Ascending aorta (tissue), 2 donors: ENCODE measurements at regions not wholly inside any gene's neighbourhood (a gene's known extent, or its start where the extent isn't known, plus 50 kb on each side); places are given as distances from the start of the nearest gene placed in this dataset.

ENCODE experiments used
- DNase-seq, 2 donors: peaks; one replicate each; pipeline ENCODE4 v3.0.0-alpha.2; 2019; ENCODE audit warnings: low spot score in 2 of 2
- H3K27ac ChIP-seq, 2 donors: fragments of 200-600 bp; sonication (generic); one replicate each; pipeline ENCODE4 v1.5.1; 2016 to 2017; ENCODE audit warnings: mild to moderate bottlenecking in 1 of 2
- H3K27me3 ChIP-seq: fragments of 200-600 bp; sonication (generic); one replicate; pipeline ENCODE4 v1.5.1; 2017
- H3K36me3 ChIP-seq, 2 donors: fragments of 200-600 bp; sonication (generic); one replicate each; pipeline ENCODE4 v1.5.1; 2016
- H3K4me1 ChIP-seq, 2 donors: fragments of 200-600 bp; sonication (generic); one replicate each; pipeline ENCODE4 v1.5.1; 2016 to 2017; ENCODE audit warnings: mild to moderate bottlenecking in 1 of 2
- H3K4me3 ChIP-seq, 2 donors: fragments of 200-600 bp; sonication (generic); one replicate each; pipeline ENCODE4 v1.5.1; 2016 to 2017; ENCODE audit warnings: mild to moderate bottlenecking in 1 of 2
- H3K9me3 ChIP-seq, 2 donors: fragments of 200-600 bp; sonication (generic); one replicate each; pipeline ENCODE4 v1.5.1; 2016
- intact Hi-C: fragments of 100-400 bp; cut with DNase I; formaldehyde crosslinking; loops from one replicate; pipeline ENCODE4 v1.15.1; 2023
- TF ChIP-seq, protein P1 (sequence below), 3 experiments: fragments of 200-600 bp in 2 of 3; fragments of 450-650 bp in 1 of 3; sonication (generic) in 2 of 3; IDR thresholded peaks; one replicate each; pipeline ENCODE4 v1.5.1; 2016 to 2019; ENCODE audit warnings: antibody characterized with exemption in 3 of 3, mild to moderate bottlenecking in 1 of 3, moderate library complexity in 1 of 3

DNA sequence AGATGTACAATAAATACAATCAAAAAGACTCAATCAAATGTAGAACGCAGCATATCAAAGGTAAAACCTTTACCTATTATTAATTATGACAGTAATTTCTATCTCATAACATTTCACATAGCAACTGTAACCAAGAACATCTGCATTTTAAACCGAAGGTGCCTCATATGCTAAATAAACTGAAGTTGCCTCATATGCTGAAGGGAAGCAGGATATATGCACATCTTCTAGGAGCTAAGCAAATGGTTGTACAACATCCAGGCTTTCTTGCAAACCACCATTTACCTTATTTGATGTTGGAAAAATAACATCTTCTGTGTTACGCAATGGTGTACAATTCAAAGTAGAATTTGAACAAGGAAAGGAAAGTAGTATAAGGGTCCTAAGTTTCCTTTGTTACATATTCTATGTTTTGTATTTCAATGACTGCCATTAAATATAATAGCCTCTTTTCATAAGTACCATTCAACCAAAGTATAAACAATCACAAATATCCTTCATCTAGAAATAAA, 145.9 kb downstream of the SATB1 start:
- H3K36me3 ChIP-seq, result no peaks in the 10 kb centered on the region
- TF ChIP-seq, protein P1, sequence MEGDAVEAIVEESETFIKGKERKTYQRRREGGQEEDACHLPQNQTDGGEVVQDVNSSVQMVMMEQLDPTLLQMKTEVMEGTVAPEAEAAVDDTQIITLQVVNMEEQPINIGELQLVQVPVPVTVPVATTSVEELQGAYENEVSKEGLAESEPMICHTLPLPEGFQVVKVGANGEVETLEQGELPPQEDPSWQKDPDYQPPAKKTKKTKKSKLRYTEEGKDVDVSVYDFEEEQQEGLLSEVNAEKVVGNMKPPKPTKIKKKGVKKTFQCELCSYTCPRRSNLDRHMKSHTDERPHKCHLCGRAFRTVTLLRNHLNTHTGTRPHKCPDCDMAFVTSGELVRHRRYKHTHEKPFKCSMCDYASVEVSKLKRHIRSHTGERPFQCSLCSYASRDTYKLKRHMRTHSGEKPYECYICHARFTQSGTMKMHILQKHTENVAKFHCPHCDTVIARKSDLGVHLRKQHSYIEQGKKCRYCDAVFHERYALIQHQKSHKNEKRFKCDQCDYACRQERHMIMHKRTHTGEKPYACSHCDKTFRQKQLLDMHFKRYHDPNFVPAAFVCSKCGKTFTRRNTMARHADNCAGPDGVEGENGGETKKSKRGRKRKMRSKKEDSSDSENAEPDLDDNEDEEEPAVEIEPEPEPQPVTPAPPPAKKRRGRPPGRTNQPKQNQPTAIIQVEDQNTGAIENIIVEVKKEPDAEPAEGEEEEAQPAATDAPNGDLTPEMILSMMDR (IDR thresholded peaks at IDR 0.05), result no peak
- no peak overlapping the region for H3K27ac ChIP-seq
- H3K9me3 ChIP-seq, result no peaks in the 10 kb centered on the region
- DNase-seq, result no peak
- no peaks in the 10 kb centered on the region for H3K4me1 ChIP-seq
- intact Hi-C loops, result no loop called here
- H3K4me3 ChIP-seq, result no peak overlapping the region
- H3K27me3 ChIP-seq, result no peaks in the 10 kb centered on the region

DNA sequence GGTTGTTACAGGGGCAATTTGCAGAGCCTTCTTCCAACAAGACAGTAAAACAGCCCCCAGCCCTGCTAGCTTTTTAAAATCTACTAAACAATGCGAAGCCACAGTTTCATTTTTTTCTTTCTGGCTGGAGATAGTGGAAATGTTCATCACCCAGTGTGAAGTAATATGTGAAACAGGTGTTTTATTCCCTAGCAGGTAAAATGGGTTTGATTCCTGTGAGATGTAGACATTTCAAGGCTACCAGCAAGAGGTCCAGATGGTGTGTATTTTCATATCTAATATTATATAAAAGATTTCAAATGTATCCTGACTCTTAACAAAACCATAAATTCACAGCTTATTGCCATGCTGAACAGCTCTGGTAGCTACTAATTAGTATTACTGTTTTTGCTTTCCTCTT, 160.3 kb downstream of the SATB1 start:
- Histone ChIP-seq H3K9me3 (no peaks in the 10 kb centered on the region), H3K27me3 (no peaks in the 10 kb centered on the region), H3K4me1 (no peaks in the 10 kb centered on the region), H3K27ac (no peak overlapping the region), H3K36me3 (no peaks in the 10 kb centered on the region), H3K4me3 (no peak overlapping the region)
- DNase-seq, result no peak
- intact Hi-C loops, result no loop called here
- TF ChIP-seq, protein P1 (IDR thresholded peaks at IDR 0.05), result no peak

DNA sequence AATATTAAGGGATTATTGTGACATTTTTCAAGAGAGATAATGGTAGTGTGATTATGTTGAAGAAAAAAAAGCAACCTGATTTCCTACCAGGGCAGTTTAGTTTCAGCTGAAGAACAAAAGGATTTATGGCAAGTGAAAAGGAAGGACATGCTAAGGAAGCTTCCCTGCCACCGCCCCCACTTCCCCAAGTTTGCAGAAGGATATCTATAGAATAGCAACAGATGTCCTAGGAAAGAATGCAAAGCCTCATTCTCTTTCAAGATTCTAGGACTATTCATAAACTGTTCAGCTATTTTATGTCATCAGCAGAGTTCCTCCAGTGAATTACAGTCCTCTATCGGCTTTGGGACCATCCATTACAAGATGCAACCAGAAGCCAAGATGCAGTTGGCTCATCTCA, 160.8 kb downstream of the SATB1 start:
- no peaks in the 10 kb centered on the region for H3K9me3 ChIP-seq
- no peak overlapping the region for H3K27ac ChIP-seq
- no peaks in the 10 kb centered on the region for H3K4me1 ChIP-seq
- TF ChIP-seq, protein P1 (IDR thresholded peaks at IDR 0.05), result no peak
- no peaks in the 10 kb centered on the region for H3K27me3 ChIP-seq
- H3K36me3 ChIP-seq, result no peaks in the 10 kb centered on the region
- intact Hi-C loops, result no loop called here
- DNase-seq, result no peak
- H3K4me3 ChIP-seq, result no peak overlapping the region

DNA sequence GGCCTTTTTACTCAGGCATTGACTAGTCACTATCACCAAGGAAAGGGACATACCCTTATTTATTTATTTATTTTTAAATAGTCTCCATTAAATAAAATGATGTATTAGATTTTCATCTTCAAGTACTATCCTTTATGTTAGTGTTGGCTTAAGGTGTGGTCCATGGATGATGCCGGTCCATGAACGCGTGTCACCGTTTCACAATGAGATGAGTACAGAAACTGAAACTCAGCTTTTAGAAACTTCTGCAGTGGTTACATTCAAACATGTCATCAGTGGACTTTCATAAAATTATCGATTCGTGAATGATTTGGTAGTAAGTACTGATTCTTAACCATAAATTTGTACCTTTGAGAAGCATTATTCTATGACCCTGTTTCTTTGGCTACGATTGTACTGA, 166.6 kb downstream of the SATB1 start:
- TF ChIP-seq, protein P1 (IDR thresholded peaks at IDR 0.05), result no peak
- H3K4me3 ChIP-seq, result no peak overlapping the region
- intact Hi-C loops, result no loop called here
- H3K4me1 ChIP-seq, result no peaks in the 10 kb centered on the region
- no peaks in the 10 kb centered on the region for H3K27me3 ChIP-seq
- H3K27ac ChIP-seq, result no peak overlapping the region
- H3K9me3 ChIP-seq, result no peaks in the 10 kb centered on the region
- no peaks in the 10 kb centered on the region for H3K36me3 ChIP-seq
- no peak for DNase-seq

DNA sequence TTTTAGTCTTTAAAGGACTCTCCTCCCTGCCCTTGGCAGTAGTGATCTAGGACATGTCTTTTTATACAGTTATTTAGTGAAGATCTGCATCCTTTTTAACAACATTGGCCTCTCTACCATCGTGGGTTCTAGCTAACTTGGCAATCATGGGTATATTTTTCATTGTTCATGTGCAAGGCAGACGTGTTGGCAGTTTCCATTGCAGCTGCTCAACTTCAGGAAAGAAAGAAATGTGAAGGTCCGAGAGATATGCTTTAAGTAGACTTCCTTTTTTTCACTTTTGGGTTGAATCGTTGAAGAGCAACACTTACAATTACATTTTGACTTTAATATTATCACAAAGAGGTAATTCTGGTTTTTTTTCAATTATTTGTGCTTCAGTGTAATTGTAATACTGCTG, 172.6 kb downstream of the SATB1 start:
- no peak for DNase-seq
- Histone ChIP-seq H3K9me3 (no peaks in the 10 kb centered on the region), H3K4me3 (no peak overlapping the region), H3K4me1 (no peaks in the 10 kb centered on the region), H3K27ac (no peak overlapping the region), H3K27me3 (no peaks in the 10 kb centered on the region), H3K36me3 (no peaks in the 10 kb centered on the region)
- intact Hi-C loops, result no loop called here
- TF ChIP-seq, protein P1 (IDR thresholded peaks at IDR 0.05), result no peak

DNA sequence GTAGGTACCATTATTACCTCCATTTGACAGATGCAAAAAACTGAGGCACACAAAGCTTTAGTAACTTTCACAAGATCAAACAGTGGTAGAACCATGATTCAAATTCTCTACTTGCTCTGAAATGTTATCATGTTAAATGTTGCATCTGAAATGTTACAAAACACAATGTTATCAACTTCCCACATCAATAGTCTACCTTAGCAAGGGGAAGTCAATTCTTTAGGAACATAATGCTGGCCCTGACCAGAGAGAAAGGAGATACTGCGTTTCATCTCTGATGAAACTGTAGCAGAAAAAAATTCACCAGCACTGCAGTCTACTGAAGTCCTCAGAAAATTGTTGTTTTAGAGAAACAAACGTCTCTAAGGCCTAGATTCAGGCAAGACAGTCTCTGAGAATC, 174.1 kb downstream of the SATB1 start:
- H3K27ac ChIP-seq, result no peak overlapping the region
- TF ChIP-seq, protein P1 (IDR thresholded peaks at IDR 0.05), result no peak
- no peaks in the 10 kb centered on the region for H3K9me3 ChIP-seq
- H3K4me1 ChIP-seq, result no peaks in the 10 kb centered on the region
- no peak overlapping the region for H3K4me3 ChIP-seq
- intact Hi-C loops, result no loop called here
- H3K36me3 ChIP-seq, result no peaks in the 10 kb centered on the region
- H3K27me3 ChIP-seq, result no peaks in the 10 kb centered on the region
- DNase-seq, result no peak
